Left lung (tissue), 4 donors: ENCODE measurements at regions not wholly inside any gene's neighbourhood (a gene's known extent, or its start where the extent isn't known, plus 50 kb on each side); places are given as distances from the start of the nearest gene placed in this dataset.

Experiments used
- ATAC-seq: fragments of 200-7000 bp; cut with Tn5 transposase; one replicate; pipeline ENCODE4 v1.9.1; 2020; ENCODE audit warnings: moderate library complexity
- DNase-seq, 4 donors: peaks; one replicate each; pipeline ENCODE4 v3.0.0-alpha.2; 2013 to 2020
- H3K27ac ChIP-seq, 2 donors: fragments of 200-600 bp; sonication (generic) in 1 of 2; one replicate each; pipeline versions ENCODE4 v1.5.0 to v1.8.0; 2020 to 2021
- H3K27me3 ChIP-seq, 2 donors: fragments of 200-600 bp; sonication (generic) in 1 of 2; one replicate each; pipeline versions ENCODE4 v1.5.0 to v1.8.0; 2020 to 2021
- H3K36me3 ChIP-seq, 2 donors: fragments of 200-600 bp; sonication (generic) in 1 of 2; one replicate each; pipeline versions ENCODE4 v1.5.0 to v1.8.0; 2020 to 2021
- H3K4me1 ChIP-seq, 2 donors: fragments of 200-600 bp; one replicate each; pipeline ENCODE4 v1.8.0; 2021
- H3K4me3 ChIP-seq, 2 donors: fragments of 200-600 bp; sonication (generic) in 1 of 2; one replicate each; pipeline versions ENCODE4 v1.5.0 to v1.8.0; 2020 to 2021; ENCODE audit warnings: mild to moderate bottlenecking in 1 of 2
- H3K9me3 ChIP-seq, 2 donors: fragments of 200-600 bp; sonication (generic) in 1 of 2; one replicate each; pipeline versions ENCODE4 v1.5.0 to v1.8.0; 2020 to 2021
- CTCF ChIP-seq, 2 donors: fragments of 200-600 bp; sonication (generic) in 1 of 2; IDR thresholded peaks; one replicate each; pipeline versions ENCODE4 v1.5.0 to v1.8.0; 2021; ENCODE audit warnings: antibody characterized with exemption in 2 of 2
- intact Hi-C, 2 donors: fragments of 100-400 bp; cut with DNase I; formaldehyde crosslinking; loops; one replicate each; pipeline versions ENCODE4 v1.11.2 to v1.14.2; 2022
- donor health status: DM: no; HTN: yes; CAD: no.
- donor health status: DM: no; HTN: no; CAD: no.

- no peak overlapping the region for H3K27ac ChIP-seq
- no peak overlapping the region for H3K4me3 ChIP-seq
- H3K4me1 ChIP-seq, result no peaks in the 10 kb centered on the region
- intact Hi-C loops, result no loop called here
- H3K27me3 ChIP-seq, result no peaks in the 10 kb centered on the region
- H3K36me3 ChIP-seq, result no peaks in the 10 kb centered on the region
- peaks cover 0 to 5% of the 10 kb centered on the region in 2 donors for H3K9me3 ChIP-seq
- DNase-seq (no peak), ATAC-seq (no peak)
- TF ChIP-seq CTCF (IDR thresholded peaks at IDR 0.05), result no peak
Observed at GRCh38 chr3:25863011-25863415, 73.1 kb downstream of the OXSM start.

GRCh38 chr3:25863416-25863959 is 73.6 kb downstream of the OXSM start:
- DNase-seq (no peak), ATAC-seq (no peak)
- no peak overlapping the region for H3K4me3 ChIP-seq
- H3K27me3 ChIP-seq, result no peaks in the 10 kb centered on the region
- peaks cover 0 to 5% of the 10 kb centered on the region in 2 donors for H3K9me3 ChIP-seq
- intact Hi-C loops, result no loop called here
- H3K36me3 ChIP-seq, result no peaks in the 10 kb centered on the region
- no peaks in the 10 kb centered on the region for H3K4me1 ChIP-seq
- TF ChIP-seq CTCF (IDR thresholded peaks at IDR 0.05), result no peak
- H3K27ac ChIP-seq, result no peak overlapping the region

GRCh38 chr3:25870452-25870851 is 80.6 kb downstream of the OXSM start:
- DNase-seq (no peak), ATAC-seq (no peak)
- Histone ChIP-seq H3K36me3 (no peaks in the 10 kb centered on the region), H3K27ac (no peak overlapping the region), H3K27me3 (no peaks in the 10 kb centered on the region), H3K9me3 (no peaks in the 10 kb centered on the region), H3K4me3 (no peak overlapping the region), H3K4me1 (no peaks in the 10 kb centered on the region)
- intact Hi-C loops, result no loop called here
- no peak for TF ChIP-seq CTCF (IDR thresholded peaks at IDR 0.05)

- DNase-seq (no peak), ATAC-seq (no peak)
- no peak for TF ChIP-seq CTCF (IDR thresholded peaks at IDR 0.05)
- Histone ChIP-seq H3K4me1 (no peaks in the 10 kb centered on the region), H3K36me3 (no peaks in the 10 kb centered on the region), H3K4me3 (no peak overlapping the region), H3K27me3 (no peaks in the 10 kb centered on the region), H3K27ac (no peak overlapping the region), H3K9me3 (no peaks in the 10 kb centered on the region)
- intact Hi-C loops, result no loop called here
Observed at GRCh38 chr3:25872200-25872877, 82.4 kb downstream of the OXSM start.

GRCh38 chr3:25883492-25883891 is 93.6 kb downstream of the OXSM start:
- H3K4me3 ChIP-seq, result no peak overlapping the region
- H3K36me3 ChIP-seq, result no peaks in the 10 kb centered on the region
- H3K9me3 ChIP-seq, result no peaks in the 10 kb centered on the region
- intact Hi-C loops, result no loop called here
- DNase-seq (no peak), ATAC-seq (no peak)
- TF ChIP-seq CTCF (IDR thresholded peaks at IDR 0.05), result no peak
- H3K27me3 ChIP-seq, result no peaks in the 10 kb centered on the region
- no peak overlapping the region for H3K27ac ChIP-seq
- no peaks in the 10 kb centered on the region for H3K4me1 ChIP-seq
